GM19452 (cell line): ENCODE measurements at regions not wholly inside any gene's neighbourhood (a gene's known extent, or its start where the extent isn't known, plus 50 kb on each side); places are given as distances from the start of the nearest gene placed in this dataset.
A peak's percentile ranks its signal among the peaks of the same experiment; 100 is the strongest.
"Not testable (repeated sequence)": the region's sequence is repeated elsewhere in the genome, so short reads cannot be mapped to it uniquely, and the experiment has no call there.

Experiments
- ATAC-seq: cut with Tn5 transposase; IDR thresholded peaks from one replicate; pipeline ENCODE4 v1.9.1; 2021; ENCODE audit not compliant: unreplicated experiment

DNA sequence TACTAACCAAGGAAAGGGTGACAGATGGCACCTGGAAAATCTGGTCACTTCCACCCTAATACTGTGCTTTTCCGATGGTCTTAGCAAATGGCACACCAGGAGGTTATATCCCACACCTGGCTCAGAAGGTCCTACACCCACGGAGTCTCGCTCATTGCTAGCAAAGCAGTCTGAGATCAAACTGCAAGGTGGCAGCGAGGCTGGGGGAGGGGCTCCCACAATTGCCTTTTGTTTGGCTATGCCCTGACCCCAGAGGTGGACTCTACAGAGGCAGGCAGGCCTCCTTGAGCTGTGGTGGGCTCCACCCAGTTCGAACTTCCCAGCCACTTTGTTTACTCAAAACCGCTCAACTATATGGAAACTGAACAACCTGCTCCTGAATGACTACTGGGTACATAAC, 50.3 kb upstream of the UGT2B15 start:
- ATAC-seq: not testable (repeated sequence)

DNA sequence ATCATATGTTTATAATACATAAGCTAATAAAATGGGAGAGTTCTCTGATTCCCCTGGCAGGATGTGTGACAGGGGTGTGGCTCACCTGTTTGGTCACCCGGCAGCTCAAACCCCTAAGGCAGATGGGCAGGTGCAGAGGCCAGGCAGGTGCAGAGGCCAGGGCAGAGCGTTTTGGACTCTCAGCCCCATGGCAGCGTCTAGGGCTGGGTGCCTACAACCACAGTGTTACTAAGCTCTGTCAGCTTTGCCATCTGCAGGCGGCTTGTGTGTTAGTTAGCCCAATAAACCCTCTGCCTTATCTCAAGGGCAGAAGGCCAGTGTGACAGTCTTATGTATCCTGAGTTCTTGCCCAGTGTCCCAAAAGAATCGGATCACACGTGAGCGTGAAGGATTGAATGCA, 54.0 kb upstream of the UGT2B15 start:
- no peak for ATAC-seq

DNA sequence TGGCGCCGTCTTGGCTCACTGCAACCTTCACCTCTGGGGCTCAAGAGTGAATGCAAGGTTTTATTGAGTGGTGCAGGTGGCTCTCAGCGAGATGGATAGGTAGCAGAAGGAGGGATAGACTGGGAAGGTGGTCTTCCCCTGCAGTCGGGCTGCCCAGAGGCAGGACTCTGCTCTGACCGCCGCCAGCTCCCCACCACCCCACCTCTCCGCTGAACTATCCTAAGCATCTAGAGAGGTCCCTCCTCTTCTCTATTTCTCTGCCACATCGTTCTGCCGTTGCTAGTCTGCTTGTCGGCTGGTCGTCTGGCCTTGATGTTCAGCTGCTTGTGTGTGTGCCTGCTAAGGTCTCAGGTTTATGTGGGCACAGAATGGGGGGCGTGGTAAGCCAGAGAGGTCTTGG, 54.5 kb upstream of the UGT2B15 start:
- ATAC-seq: no peak

DNA sequence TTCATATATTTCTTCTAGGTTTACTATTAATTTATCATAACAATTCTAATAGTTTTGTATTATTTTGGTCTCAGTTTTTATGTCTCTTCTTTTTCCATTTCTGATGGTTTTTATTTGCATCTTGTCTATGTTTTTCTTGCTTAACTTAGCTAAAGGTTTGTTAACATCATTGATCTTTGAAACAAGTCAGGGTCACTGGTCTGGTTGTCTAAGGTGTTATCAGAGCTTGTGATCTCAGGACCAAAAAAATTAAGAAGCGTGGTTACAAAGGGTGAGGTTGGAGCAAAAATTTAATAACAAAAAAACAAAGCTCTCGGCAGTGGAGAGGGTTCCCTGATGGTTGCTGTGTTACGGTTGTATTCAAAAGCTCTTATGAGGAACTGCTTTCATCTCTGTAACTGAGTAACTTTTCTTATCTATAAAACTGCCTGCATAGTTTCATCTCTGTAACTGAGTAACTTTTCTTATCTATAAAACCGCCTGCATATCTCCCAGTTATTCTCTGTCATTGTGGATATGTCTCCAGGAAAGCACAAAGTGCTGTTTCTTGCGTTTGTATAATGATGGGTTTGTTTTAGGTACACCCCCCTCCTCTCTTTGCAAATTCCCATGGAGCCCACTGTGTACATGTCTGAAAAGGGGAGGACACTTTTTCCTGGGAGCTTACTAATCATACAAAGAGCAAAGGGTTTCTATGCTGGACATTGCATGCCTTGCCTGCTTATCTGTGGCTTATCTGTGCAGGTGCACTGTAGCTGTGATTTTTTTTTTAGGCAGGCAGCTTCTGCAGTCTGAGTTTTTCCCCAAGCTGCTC, 62.4 kb upstream of the UGT2B15 start:
- ATAC-seq: peak; percentile 81

DNA sequence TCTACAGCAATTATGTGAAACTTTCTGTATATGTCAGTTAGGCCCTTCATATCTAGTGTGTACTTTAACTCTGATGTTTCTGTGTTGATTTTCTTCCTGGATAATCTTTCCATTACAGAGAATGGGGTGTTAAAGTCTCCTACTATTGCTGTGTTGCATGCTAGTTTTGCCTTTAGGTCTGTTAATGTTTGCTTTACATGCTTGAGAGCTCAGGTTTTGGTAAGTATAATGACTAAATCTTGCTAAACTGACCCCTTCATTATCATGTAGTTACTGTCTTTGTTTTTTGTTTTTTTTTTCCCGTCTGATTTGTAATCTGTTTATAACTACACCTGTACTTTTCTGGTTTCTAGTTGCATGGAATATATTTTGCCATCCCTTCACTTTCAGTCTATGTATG, 63.6 kb upstream of the UGT2B15 start:
- peak; percentile 69 for ATAC-seq

DNA sequence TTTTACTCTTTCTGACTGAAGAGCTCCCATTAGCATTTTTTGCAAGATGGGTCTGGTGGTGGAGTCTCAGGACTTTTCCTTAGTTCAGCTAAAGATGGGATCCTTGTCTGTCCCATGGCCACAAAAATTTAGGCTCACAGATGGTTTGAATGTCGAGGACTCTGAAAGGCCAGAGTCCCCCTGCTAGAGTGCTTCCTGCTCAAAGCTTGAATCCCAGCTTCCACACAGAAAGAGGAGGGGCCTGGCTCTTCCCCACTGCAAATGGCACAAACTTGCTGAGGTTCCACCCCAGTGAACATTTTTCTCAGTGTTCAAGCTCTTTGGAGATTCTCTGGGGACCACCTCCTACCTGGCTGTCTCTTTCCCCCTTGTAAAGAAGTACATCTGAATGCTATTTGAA, 64.7 kb upstream of the UGT2B15 start:
- no peak for ATAC-seq

DNA sequence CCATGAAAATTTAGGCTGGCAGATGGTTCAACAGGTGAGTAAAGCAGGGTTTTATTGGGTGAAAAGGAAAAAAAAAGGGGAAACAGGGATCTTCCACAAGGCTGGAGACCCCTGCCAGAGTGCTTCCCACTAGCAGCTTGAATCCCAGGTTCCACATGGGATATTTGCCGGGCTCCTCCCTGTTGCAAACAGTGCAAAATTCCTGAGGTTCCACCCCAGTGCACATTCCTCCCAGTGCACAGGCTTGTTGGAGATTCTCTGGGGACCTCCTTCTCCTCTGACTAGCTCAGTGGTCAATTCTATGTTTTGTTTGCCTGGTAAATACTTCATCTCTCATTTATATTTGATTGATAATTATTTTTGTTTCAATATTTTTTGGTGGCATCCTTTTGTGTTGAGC, 66.4 kb upstream of the UGT2B15 start:
- no peak for ATAC-seq

DNA sequence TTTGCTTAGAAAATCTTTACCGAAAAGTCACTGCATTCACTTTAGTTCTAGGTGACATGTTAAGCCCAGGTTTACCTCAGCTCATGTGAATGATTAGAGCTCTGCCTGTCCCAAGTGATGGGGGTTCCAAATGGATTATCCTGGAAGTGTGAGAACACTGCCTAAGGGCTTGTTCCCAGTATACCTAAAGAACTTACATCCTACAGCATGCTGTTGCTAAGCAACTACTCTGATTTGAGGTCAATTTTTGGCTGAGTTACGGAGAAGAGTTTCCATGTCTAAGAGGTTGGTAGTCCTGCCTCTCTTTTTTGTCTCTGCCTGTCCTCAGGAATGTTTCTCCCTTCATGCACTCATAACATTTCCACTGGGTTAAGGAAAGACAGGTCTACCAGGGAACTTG, 67.6 kb upstream of the UGT2B15 start:
- ATAC-seq: no peak

DNA sequence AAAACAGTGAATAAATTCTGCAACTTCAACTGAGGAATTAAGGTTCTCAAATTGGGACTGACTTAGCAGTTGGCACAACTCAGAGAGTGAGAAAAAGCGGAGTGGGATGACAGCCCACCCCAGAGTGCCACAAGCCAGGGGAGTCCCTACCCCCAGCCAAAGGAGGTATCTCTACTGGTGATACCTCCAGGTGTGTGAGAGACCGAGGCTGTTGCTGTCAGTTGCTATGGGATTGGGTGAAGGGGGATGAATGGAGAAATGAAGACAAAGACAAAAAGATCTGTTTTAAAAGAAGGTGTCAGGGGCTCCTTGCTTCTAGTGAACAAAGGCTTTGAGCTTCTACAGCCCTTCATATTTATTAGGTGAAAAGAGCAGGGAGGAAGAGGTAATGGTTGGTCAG, 71.4 kb upstream of the UGT2B10 start:
- ATAC-seq: no peak

DNA sequence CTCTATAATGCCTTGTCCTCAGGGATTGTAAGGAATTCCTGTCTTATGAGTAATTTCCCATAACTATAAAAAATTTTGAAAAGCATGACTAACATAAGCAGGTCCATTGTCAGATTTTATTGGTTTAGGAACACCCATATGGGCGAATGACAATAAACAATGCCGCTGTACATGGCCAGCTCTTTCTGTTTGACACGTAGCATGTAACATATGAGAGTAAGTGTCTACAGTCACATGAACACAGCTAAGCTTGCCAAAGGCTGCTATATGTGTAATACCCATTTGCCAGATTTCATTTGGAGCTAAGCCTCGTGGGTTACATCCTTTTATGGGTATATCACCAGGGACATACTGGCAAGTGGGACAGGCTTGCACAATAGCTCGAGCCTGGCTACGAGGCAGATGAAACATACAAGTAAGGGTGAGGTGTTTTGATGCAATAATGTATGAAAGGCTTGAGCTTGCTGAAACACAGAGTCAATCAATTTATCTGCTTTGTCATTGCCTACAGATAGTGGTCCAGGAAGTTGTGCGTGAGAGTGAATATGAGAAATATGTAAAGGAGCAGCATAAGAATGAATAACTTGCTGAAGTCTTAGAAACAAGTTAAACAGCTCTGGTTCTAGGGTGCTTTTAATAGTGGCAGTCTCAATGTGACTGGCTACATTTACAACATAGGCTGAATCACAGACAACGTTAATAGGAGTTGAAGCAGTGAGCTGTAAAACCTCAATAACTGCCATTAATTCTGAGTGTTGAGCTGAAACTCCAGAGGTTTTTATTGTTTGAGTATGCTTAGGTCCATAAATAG, 67.4 kb upstream of the UGT2B10 start:
- ATAC-seq: no peak

DNA sequence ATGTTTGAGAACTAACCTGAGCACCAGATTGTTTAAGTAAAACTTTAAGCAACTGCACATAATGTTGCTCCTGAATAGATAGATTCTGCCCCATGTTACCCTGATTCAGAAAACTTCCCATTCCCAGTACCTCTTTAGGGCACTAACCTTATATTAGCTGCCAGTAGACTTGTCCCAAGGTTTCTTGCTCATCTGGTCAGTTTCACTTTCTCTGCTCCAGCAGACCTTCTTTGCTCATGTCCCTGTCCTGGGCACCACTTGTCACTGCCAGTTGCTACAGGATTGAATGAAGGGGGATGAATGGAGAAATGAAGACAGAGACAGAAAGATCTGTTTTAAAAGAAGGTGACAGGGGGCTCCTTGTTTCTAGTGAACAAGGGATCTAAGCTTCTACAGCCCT, 65.2 kb upstream of the UGT2B10 start:
- no peak for ATAC-seq

DNA sequence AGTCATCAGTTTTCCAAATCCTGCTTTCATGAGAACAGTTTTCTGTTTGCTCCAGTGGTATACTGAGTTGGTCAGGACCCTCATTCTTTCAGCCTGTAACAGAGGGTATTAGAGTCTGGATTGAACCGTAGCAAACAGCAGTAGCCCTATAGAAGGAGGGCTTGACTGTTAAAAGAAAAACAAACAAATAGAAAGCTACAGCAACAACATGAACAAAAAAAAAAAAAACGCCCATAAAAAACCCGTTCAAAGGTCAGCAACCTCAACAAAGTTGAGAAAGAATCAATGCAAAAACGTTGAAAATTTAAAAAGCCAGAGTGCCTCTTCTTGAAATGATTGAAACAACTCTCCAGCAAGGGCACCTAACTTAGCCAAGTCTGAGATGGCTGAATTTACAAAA, 64.7 kb upstream of the UGT2B10 start:
- ATAC-seq: no peak

DNA sequence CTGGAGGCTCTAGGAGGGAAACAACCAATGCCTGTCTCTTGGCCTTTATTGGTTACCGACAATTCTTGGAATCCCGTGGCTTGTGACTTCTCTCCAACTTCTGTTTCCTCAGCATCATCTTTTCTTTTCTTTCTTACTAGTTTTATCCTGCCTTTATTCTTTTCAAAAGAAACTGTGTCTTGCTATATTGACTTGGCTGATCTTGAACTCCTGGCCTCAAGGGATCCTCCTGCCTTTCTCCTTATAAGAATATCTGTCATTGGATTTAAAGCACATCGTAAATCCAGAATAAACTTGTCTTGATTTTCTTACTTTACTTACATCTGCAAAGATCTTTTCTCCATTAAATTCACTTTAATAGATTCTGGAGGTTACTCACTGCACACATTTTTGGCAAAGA, 49.9 kb upstream of the UGT2B10 start:
- ATAC-seq: no peak
